ENCODE measurements at regions not wholly inside any gene's neighbourhood (a gene's known extent, or its start where the extent isn't known, plus 50 kb on each side); places are given as distances from the start of the nearest gene placed in this dataset.

- H3K4me3 ChIP-seq (replicated peaks in 1 of 2; ENCODE audit: low read depth in 2 of 2, low read length in 2 of 2) = no peak overlapping the region
- no peak for TF ChIP-seq CTCF (IDR thresholded peaks at IDR 0.05; ENCODE audit: low read depth, low read length)
- no peak for DNase-seq (ENCODE audit: low read depth in 2 of 2)
These were observed 1165.8 kb downstream of the OLFM4 start for GRCh38 chr13:54194233-54195024.

GRCh38 chr13:54196684-54197083 is 1168.1 kb downstream of the OLFM4 start:
- no peak for DNase-seq (ENCODE audit: low read depth in 2 of 2)
- no peak for TF ChIP-seq CTCF (IDR thresholded peaks at IDR 0.05; ENCODE audit: low read depth, low read length)
- no peak overlapping the region for H3K4me3 ChIP-seq (replicated peaks in 1 of 2; ENCODE audit: low read depth in 2 of 2, low read length in 2 of 2)

GRCh38 chr13:54198911-54199310 is 1170.3 kb downstream of the OLFM4 start:
- TF ChIP-seq CTCF (IDR thresholded peaks at IDR 0.05; ENCODE audit: low read depth, low read length) = no peak
- no peak overlapping the region for H3K4me3 ChIP-seq (replicated peaks in 1 of 2; ENCODE audit: low read depth in 2 of 2, low read length in 2 of 2)
- DNase-seq (ENCODE audit: low read depth in 2 of 2) = no peak

DNA sequence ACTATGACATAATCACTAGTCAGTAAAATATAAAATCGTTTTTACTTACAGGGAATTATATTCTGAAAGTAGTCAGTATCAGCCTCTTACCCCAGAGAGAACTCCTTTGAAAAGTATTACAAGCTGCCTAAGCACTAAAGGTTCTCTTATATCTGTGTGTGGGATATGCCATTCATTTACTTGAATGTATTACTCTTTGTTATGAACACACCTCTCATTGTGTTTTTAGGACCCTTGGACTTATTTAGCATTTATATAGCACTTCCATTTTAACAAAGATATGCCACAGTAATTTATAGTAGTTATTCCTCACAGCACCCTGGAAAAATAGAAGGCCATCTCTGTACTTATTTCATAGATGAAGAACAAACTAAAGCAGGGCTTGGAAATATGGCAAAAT is 1178.0 kb downstream of the OLFM4 start:
- TF ChIP-seq CTCF (IDR thresholded peaks at IDR 0.05; ENCODE audit: low read depth, low read length) = no peak
- DNase-seq (ENCODE audit: low read depth in 2 of 2) = no peak
- H3K4me3 ChIP-seq (replicated peaks in 1 of 2; ENCODE audit: low read depth in 2 of 2, low read length in 2 of 2) = no peak overlapping the region

GRCh38 chr13:54210397-54211049 is 1181.9 kb downstream of the OLFM4 start:
- no peak for DNase-seq (ENCODE audit: low read depth in 2 of 2)
- no peak overlapping the region for H3K4me3 ChIP-seq (replicated peaks in 1 of 2; ENCODE audit: low read depth in 2 of 2, low read length in 2 of 2)
- TF ChIP-seq CTCF (IDR thresholded peaks at IDR 0.05; ENCODE audit: low read depth, low read length) = no peak

GRCh38 chr13:54216221-54216620 is 1187.6 kb downstream of the OLFM4 start:
- DNase-seq (ENCODE audit: low read depth in 2 of 2) = no peak
- H3K4me3 ChIP-seq (replicated peaks in 1 of 2; ENCODE audit: low read depth in 2 of 2, low read length in 2 of 2) = no peak overlapping the region
- TF ChIP-seq CTCF (IDR thresholded peaks at IDR 0.05; ENCODE audit: low read depth, low read length) = no peak

Data from cardiac fibroblast (primary cell).